Right ventricle myocardium superior (tissue), 1 donor: ENCODE measurements at regions not wholly inside any gene's neighbourhood (a gene's known extent, or its start where the extent isn't known, plus 50 kb on each side); places are given as distances from the start of the nearest gene placed in this dataset.

ENCODE experiments used
- ATAC-seq: fragments of 200-7000 bp; cut with Tn5 transposase; one replicate; pipeline ENCODE4 v1.9.1; 2020; ENCODE audit warnings: mild to moderate bottlenecking; ENCODE audit not compliant: poor library complexity
- DNase-seq: peaks from one replicate; pipeline ENCODE4 v3.0.0-alpha.2; 2020
- intact Hi-C: fragments of 100-400 bp; cut with DNase I; formaldehyde crosslinking; loops from one replicate; pipeline ENCODE4 v1.11.2; 2022
- donor health status: DM: no; HTN: yes; CAD: no; lungs with severe emphysema.

- no peak for ATAC-seq
- DNase-seq = no peak
- intact Hi-C loops = no loop called here
Observed at GRCh38 chr2:74755386-74755785, 78.5 kb upstream of the HK2 start.

- ATAC-seq (no peak), DNase-seq (no peak)
- intact Hi-C loops = no loop called here
Observed at GRCh38 chr2:74756356-74756890, 77.5 kb upstream of the HK2 start.

GRCh38 chr2:74759986-74760385, 73.9 kb upstream of the HK2 start:
- no peak for DNase-seq
- no peak for ATAC-seq
- intact Hi-C loops = no loop called here

- intact Hi-C loops = no loop called here
- no peak for ATAC-seq
- no peak for DNase-seq
Observed at GRCh38 chr2:74760875-74761630, 72.9 kb upstream of the HK2 start.

GRCh38 chr2:74762789-74763188, 71.1 kb upstream of the HK2 start:
- no peak for ATAC-seq
- DNase-seq = no peak
- intact Hi-C loops = no loop called here

GRCh38 chr2:74763962-74764428, 69.9 kb upstream of the HK2 start:
- DNase-seq (no peak), ATAC-seq (no peak)
- intact Hi-C loops = no loop called here

GRCh38 chr2:74764429-74765272, 69.3 kb upstream of the HK2 start:
- ATAC-seq = no peak
- intact Hi-C loops = no loop called here
- no peak for DNase-seq

GRCh38 chr2:74766780-74767179, 67.1 kb upstream of the HK2 start:
- ATAC-seq = no peak
- no peak for DNase-seq
- intact Hi-C loops = no loop called here

- DNase-seq = no peak
- no peak for ATAC-seq
- intact Hi-C loops = no loop called here
Observed at GRCh38 chr2:74767618-74768017, 66.3 kb upstream of the HK2 start.

- intact Hi-C loops = no loop called here
- ATAC-seq (peak; percentile 78), DNase-seq (no peak)
Observed at GRCh38 chr2:74768401-74768914, 65.5 kb upstream of the HK2 start.

GRCh38 chr2:74772046-74772445, 61.9 kb upstream of the HK2 start:
- no peak for ATAC-seq
- intact Hi-C loops = no loop called here
- no peak for DNase-seq

- ATAC-seq = no peak
- DNase-seq = no peak
- intact Hi-C loops = no loop called here
Observed at GRCh38 chr2:74777161-74777900, 56.6 kb upstream of the HK2 start.

GRCh38 chr2:74778381-74779264, 55.3 kb upstream of the HK2 start:
- ATAC-seq (no peak), DNase-seq (peak; percentile 44)
- intact Hi-C loops = no loop called here

- no peak for DNase-seq
- ATAC-seq = no peak
- intact Hi-C loops = no loop called here
Observed at GRCh38 chr2:74779265-74779558, 54.7 kb upstream of the HK2 start.

- intact Hi-C loops = no loop called here
- DNase-seq = no peak
Observed at GRCh38 chr2:74779587-74780135, 54.3 kb upstream of the HK2 start.

More at GRCh38 chr2:74779587-74780135, 54.3 kb upstream of the HK2 start:
- ATAC-seq = no peak
